ENCODE measurements at regions not wholly inside any gene's neighbourhood (a gene's known extent, or its start where the extent isn't known, plus 50 kb on each side); places are given as distances from the start of the nearest gene placed in this dataset.

- H2AFZ ChIP-seq (ENCODE audit: low read length), result no peak overlapping the region
- H3K36me3 ChIP-seq (ENCODE audit: insufficient read depth, low read length), result no peaks in the 10 kb centered on the region
- H3K9ac ChIP-seq (ENCODE audit: low read length), result no peak overlapping the region
- H3K27me3 ChIP-seq (ENCODE audit: low read length), result no peaks in the 10 kb centered on the region
- DNase-seq, result no peak
- H4K20me1 ChIP-seq (ENCODE audit: insufficient read depth, low read depth, low read length), result no peaks in the 10 kb centered on the region
- H3K9me2 ChIP-seq (replicated peaks; ENCODE audit: insufficient read depth, low read length), result no peaks in the 10 kb centered on the region
- no peak overlapping the region for H3K4me2 ChIP-seq (ENCODE audit: low read depth, low read length, poor library complexity, severe bottlenecking)
- no peaks in the 10 kb centered on the region for H3K4me1 ChIP-seq (ENCODE audit: low read length)
- no peaks in the 10 kb centered on the region for H3K79me2 ChIP-seq (ENCODE audit: low read length)
- no peaks in the 10 kb centered on the region; the same call in 1 of the 2 replicates for H3K9me3 ChIP-seq (ENCODE audit: low read length)
- H3K4me3 ChIP-seq (ENCODE audit: low read length), result no peak overlapping the region
- H3K27ac ChIP-seq (ENCODE audit: low read length), result no peak overlapping the region
Measured at GRCh38 chr5:3116366-3116765, 364.9 kb upstream of the IRX2 start.

GRCh38 chr5:3114467-3114866 is 363.0 kb upstream of the IRX2 start:
- H4K20me1 ChIP-seq (ENCODE audit: insufficient read depth, low read depth, low read length), result no peaks in the 10 kb centered on the region
- no peaks in the 10 kb centered on the region; the same call in 1 of the 2 replicates for H3K9me3 ChIP-seq (ENCODE audit: low read length)
- H3K9ac ChIP-seq (ENCODE audit: low read length), result no peak overlapping the region
- H3K27me3 ChIP-seq (ENCODE audit: low read length), result no peaks in the 10 kb centered on the region
- H3K4me1 ChIP-seq (ENCODE audit: low read length), result no peaks in the 10 kb centered on the region
- no peak overlapping the region for H3K27ac ChIP-seq (ENCODE audit: low read length)
- no peak for DNase-seq
- H2AFZ ChIP-seq (ENCODE audit: low read length), result no peak overlapping the region
- no peak overlapping the region for H3K4me2 ChIP-seq (ENCODE audit: low read depth, low read length, poor library complexity, severe bottlenecking)
- no peaks in the 10 kb centered on the region for H3K36me3 ChIP-seq (ENCODE audit: insufficient read depth, low read length)
- H3K4me3 ChIP-seq (ENCODE audit: low read length), result no peak overlapping the region
- H3K9me2 ChIP-seq (replicated peaks; ENCODE audit: insufficient read depth, low read length), result no peaks in the 10 kb centered on the region
- no peaks in the 10 kb centered on the region for H3K79me2 ChIP-seq (ENCODE audit: low read length)

- Histone ChIP-seq H3K9ac (ENCODE audit: low read length) (no peak overlapping the region), H3K4me2 (ENCODE audit: low read depth, low read length, poor library complexity, severe bottlenecking) (no peak overlapping the region), H3K27ac (ENCODE audit: low read length) (no peak overlapping the region), H3K4me1 (ENCODE audit: low read length) (no peaks in the 10 kb centered on the region), H3K36me3 (ENCODE audit: insufficient read depth, low read length) (no peaks in the 10 kb centered on the region), H3K79me2 (ENCODE audit: low read length) (no peaks in the 10 kb centered on the region), H3K9me3 (ENCODE audit: low read length) (peaks cover 10% of the 10 kb centered on the region), H3K9me2 (replicated peaks; ENCODE audit: insufficient read depth, low read length) (no peaks in the 10 kb centered on the region), H3K27me3 (ENCODE audit: low read length) (no peaks in the 10 kb centered on the region), H2AFZ (ENCODE audit: low read length) (no peak overlapping the region), H4K20me1 (ENCODE audit: insufficient read depth, low read depth, low read length) (no peaks in the 10 kb centered on the region), H3K4me3 (ENCODE audit: low read length) (no peak overlapping the region)
- DNase-seq, result no peak
Measured at GRCh38 chr5:3110371-3110770, 358.9 kb upstream of the IRX2 start.

- peaks cover 10% of the 10 kb centered on the region for H3K9me3 ChIP-seq (ENCODE audit: low read length)
- no peaks in the 10 kb centered on the region for H3K79me2 ChIP-seq (ENCODE audit: low read length)
- H3K27ac ChIP-seq (ENCODE audit: low read length), result no peak overlapping the region
- H3K9ac ChIP-seq (ENCODE audit: low read length), result no peak overlapping the region
- H3K4me3 ChIP-seq (ENCODE audit: low read length), result no peak overlapping the region
- H2AFZ ChIP-seq (ENCODE audit: low read length), result no peak overlapping the region
- H3K27me3 ChIP-seq (ENCODE audit: low read length), result no peaks in the 10 kb centered on the region
- no peak overlapping the region for H3K4me2 ChIP-seq (ENCODE audit: low read depth, low read length, poor library complexity, severe bottlenecking)
- DNase-seq, result no peak
- H3K4me1 ChIP-seq (ENCODE audit: low read length), result no peaks in the 10 kb centered on the region
- no peaks in the 10 kb centered on the region for H3K9me2 ChIP-seq (replicated peaks; ENCODE audit: insufficient read depth, low read length)
- H4K20me1 ChIP-seq (ENCODE audit: insufficient read depth, low read depth, low read length), result no peaks in the 10 kb centered on the region
- no peaks in the 10 kb centered on the region for H3K36me3 ChIP-seq (ENCODE audit: insufficient read depth, low read length)
Measured at GRCh38 chr5:3107156-3107611, 355.7 kb upstream of the IRX2 start.

GRCh38 chr5:3105581-3105980 is 354.1 kb upstream of the IRX2 start:
- H3K9me2 ChIP-seq (replicated peaks; ENCODE audit: insufficient read depth, low read length), result no peaks in the 10 kb centered on the region
- DNase-seq, result no peak
- H3K79me2 ChIP-seq (ENCODE audit: low read length), result no peaks in the 10 kb centered on the region
- peaks cover 10% of the 10 kb centered on the region for H3K9me3 ChIP-seq (ENCODE audit: low read length)
- no peak overlapping the region for H3K27ac ChIP-seq (ENCODE audit: low read length)
- no peak overlapping the region for H2AFZ ChIP-seq (ENCODE audit: low read length)
- no peak overlapping the region for H3K9ac ChIP-seq (ENCODE audit: low read length)
- no peaks in the 10 kb centered on the region for H3K27me3 ChIP-seq (ENCODE audit: low read length)
- no peak overlapping the region for H3K4me2 ChIP-seq (ENCODE audit: low read depth, low read length, poor library complexity, severe bottlenecking)
- H3K36me3 ChIP-seq (ENCODE audit: insufficient read depth, low read length), result no peaks in the 10 kb centered on the region
- H4K20me1 ChIP-seq (ENCODE audit: insufficient read depth, low read depth, low read length), result no peaks in the 10 kb centered on the region
- no peaks in the 10 kb centered on the region for H3K4me1 ChIP-seq (ENCODE audit: low read length)
- no peak overlapping the region for H3K4me3 ChIP-seq (ENCODE audit: low read length)

GRCh38 chr5:3105172-3105571 is 353.7 kb upstream of the IRX2 start:
- no peak for DNase-seq
- H3K4me2 ChIP-seq (ENCODE audit: low read depth, low read length, poor library complexity, severe bottlenecking), result no peak overlapping the region
- no peaks in the 10 kb centered on the region for H4K20me1 ChIP-seq (ENCODE audit: insufficient read depth, low read depth, low read length)
- no peaks in the 10 kb centered on the region for H3K79me2 ChIP-seq (ENCODE audit: low read length)
- H3K27me3 ChIP-seq (ENCODE audit: low read length), result no peaks in the 10 kb centered on the region
- no peaks in the 10 kb centered on the region for H3K4me1 ChIP-seq (ENCODE audit: low read length)
- no peak overlapping the region for H3K4me3 ChIP-seq (ENCODE audit: low read length)
- H3K27ac ChIP-seq (ENCODE audit: low read length), result no peak overlapping the region
- H3K9me2 ChIP-seq (replicated peaks; ENCODE audit: insufficient read depth, low read length), result no peaks in the 10 kb centered on the region
- no peak overlapping the region for H3K9ac ChIP-seq (ENCODE audit: low read length)
- H3K36me3 ChIP-seq (ENCODE audit: insufficient read depth, low read length), result no peaks in the 10 kb centered on the region
- no peak overlapping the region for H2AFZ ChIP-seq (ENCODE audit: low read length)
- H3K9me3 ChIP-seq (ENCODE audit: low read length), result peaks cover 10% of the 10 kb centered on the region

- DNase-seq, result no peak
- Histone ChIP-seq H3K4me3 (ENCODE audit: low read length) (no peak overlapping the region), H3K4me1 (ENCODE audit: low read length) (no peaks in the 10 kb centered on the region), H3K9me2 (replicated peaks; ENCODE audit: insufficient read depth, low read length) (no peaks in the 10 kb centered on the region), H2AFZ (ENCODE audit: low read length) (no peak overlapping the region), H3K9ac (ENCODE audit: low read length) (no peak overlapping the region), H3K27ac (ENCODE audit: low read length) (no peak overlapping the region), H3K27me3 (ENCODE audit: low read length) (no peaks in the 10 kb centered on the region), H3K79me2 (ENCODE audit: low read length) (no peaks in the 10 kb centered on the region), H3K36me3 (ENCODE audit: insufficient read depth, low read length) (no peaks in the 10 kb centered on the region), H3K4me2 (ENCODE audit: low read depth, low read length, poor library complexity, severe bottlenecking) (no peak overlapping the region), H4K20me1 (ENCODE audit: insufficient read depth, low read depth, low read length) (no peaks in the 10 kb centered on the region), H3K9me3 (ENCODE audit: low read length) (peaks cover 13% of the 10 kb centered on the region)
Measured at GRCh38 chr5:3104429-3105060, 353.1 kb upstream of the IRX2 start.

- H3K27me3 ChIP-seq (ENCODE audit: low read length), result no peaks in the 10 kb centered on the region
- no peaks in the 10 kb centered on the region for H4K20me1 ChIP-seq (ENCODE audit: insufficient read depth, low read depth, low read length)
- no peak overlapping the region for H2AFZ ChIP-seq (ENCODE audit: low read length)
- H3K4me1 ChIP-seq (ENCODE audit: low read length), result no peaks in the 10 kb centered on the region
- peaks cover 6% of the 10 kb centered on the region for H3K9me3 ChIP-seq (ENCODE audit: low read length)
- no peak overlapping the region for H3K9ac ChIP-seq (ENCODE audit: low read length)
- no peak for DNase-seq
- H3K4me3 ChIP-seq (ENCODE audit: low read length), result no peak overlapping the region
- H3K36me3 ChIP-seq (ENCODE audit: insufficient read depth, low read length), result no peaks in the 10 kb centered on the region
- H3K79me2 ChIP-seq (ENCODE audit: low read length), result no peaks in the 10 kb centered on the region
- H3K27ac ChIP-seq (ENCODE audit: low read length), result no peak overlapping the region
- no peak overlapping the region for H3K4me2 ChIP-seq (ENCODE audit: low read depth, low read length, poor library complexity, severe bottlenecking)
- H3K9me2 ChIP-seq (replicated peaks; ENCODE audit: insufficient read depth, low read length), result no peaks in the 10 kb centered on the region
Measured at GRCh38 chr5:3103262-3103811, 351.9 kb upstream of the IRX2 start.

Data from Karpas-422 (cell line).